ENCODE measurements at regions not wholly inside any gene's neighbourhood (a gene's known extent, or its start where the extent isn't known, plus 50 kb on each side); places are given as distances from the start of the nearest gene placed in this dataset.

DNA sequence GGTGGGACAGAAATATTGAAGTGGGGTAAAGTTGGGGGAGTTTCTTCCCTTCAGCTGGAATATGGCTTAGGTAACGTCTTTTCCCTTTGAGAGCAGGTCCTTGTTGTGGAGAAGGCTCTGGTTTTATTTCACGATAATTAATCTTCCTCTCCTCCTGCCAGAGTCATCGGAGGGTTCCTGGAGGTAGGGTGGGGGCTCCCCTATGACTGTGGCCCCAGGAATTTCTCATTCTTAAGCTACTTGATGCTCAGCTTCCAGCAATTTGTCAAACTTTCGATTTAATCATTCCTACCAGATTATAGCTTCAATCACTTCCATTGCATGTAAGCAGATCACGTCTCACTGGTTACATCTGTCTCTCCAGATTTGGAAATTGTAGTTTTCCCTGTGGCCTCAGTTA is 242.8 kb upstream of the PLET1 start:
- no peak for DNase-seq (ENCODE audit: low read depth)
- H3K4me3 ChIP-seq (ENCODE audit: low read length), result no peak overlapping the region
- TF ChIP-seq, protein P1, sequence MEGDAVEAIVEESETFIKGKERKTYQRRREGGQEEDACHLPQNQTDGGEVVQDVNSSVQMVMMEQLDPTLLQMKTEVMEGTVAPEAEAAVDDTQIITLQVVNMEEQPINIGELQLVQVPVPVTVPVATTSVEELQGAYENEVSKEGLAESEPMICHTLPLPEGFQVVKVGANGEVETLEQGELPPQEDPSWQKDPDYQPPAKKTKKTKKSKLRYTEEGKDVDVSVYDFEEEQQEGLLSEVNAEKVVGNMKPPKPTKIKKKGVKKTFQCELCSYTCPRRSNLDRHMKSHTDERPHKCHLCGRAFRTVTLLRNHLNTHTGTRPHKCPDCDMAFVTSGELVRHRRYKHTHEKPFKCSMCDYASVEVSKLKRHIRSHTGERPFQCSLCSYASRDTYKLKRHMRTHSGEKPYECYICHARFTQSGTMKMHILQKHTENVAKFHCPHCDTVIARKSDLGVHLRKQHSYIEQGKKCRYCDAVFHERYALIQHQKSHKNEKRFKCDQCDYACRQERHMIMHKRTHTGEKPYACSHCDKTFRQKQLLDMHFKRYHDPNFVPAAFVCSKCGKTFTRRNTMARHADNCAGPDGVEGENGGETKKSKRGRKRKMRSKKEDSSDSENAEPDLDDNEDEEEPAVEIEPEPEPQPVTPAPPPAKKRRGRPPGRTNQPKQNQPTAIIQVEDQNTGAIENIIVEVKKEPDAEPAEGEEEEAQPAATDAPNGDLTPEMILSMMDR (conservative IDR thresholded peaks at IDR 0.05; ENCODE audit: low read length), result no peak

DNA sequence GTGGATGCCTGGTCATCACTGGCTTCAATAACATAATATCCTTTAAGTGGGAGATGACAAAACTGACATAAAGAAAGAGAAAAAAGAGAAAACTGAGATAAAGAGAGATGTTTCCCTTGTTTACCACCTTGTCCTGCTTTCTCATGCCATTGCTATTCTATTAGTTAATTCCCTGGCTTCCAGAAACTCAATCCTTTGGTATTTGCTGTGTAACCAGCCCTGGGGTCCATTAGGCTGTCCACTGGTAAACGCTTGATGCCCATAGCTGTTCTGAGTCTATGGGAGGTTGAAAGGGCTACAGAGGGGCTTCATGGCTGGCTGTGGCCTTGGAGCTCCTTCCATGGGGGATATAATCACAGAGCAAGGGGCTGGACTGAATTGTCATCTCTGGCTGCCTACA is 243.4 kb upstream of the PLET1 start:
- H3K4me3 ChIP-seq (ENCODE audit: low read length), result no peak overlapping the region
- peak; percentile 41 for DNase-seq (ENCODE audit: low read depth)
- TF ChIP-seq, protein P1 (conservative IDR thresholded peaks at IDR 0.05; ENCODE audit: low read length), result no peak

DNA sequence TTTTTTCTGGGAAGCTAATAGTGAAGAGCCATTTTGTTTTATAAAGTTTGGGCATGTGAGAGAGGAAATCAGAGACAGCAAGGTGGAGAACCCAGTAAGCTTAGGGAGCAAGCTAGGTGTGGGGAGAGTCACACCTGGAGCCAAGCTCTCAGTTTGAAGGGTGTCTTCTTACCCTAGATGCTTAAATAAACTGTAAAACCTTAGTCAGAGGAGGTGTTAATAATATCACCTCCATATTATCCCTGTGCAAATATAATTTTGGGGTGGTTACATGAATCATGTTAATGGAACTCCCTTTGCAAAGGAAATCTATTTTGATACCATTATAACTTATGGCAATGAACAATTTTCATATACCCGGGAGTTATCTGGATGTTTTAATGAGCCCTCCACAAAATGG is 246.2 kb upstream of the PLET1 start:
- TF ChIP-seq, protein P1 (conservative IDR thresholded peaks at IDR 0.05; ENCODE audit: low read length), result no peak
- H3K4me3 ChIP-seq (ENCODE audit: low read length), result no peak overlapping the region
- DNase-seq (ENCODE audit: low read depth), result no peak

DNA sequence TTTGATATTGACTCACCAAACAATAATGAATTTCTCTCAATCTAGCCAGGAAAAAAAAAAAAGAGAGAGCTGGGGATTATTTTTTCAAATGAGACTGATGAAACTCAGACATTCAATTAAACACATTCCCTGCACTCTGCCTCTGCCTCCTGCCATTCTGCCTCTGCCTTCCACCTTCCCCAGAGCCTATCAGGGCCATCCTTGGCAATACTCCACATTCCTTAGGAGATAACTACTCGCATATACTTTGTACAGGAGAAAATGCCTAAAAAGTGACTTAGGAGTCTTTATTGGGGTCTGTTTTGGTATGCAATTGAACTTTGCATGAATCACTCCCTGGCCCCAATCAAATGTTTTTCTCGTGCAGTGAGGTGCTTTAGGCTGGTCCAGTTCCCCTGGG is 246.6 kb upstream of the PLET1 start:
- DNase-seq (ENCODE audit: low read depth), result no peak
- TF ChIP-seq, protein P1 (conservative IDR thresholded peaks at IDR 0.05; ENCODE audit: low read length), result no peak

DNA sequence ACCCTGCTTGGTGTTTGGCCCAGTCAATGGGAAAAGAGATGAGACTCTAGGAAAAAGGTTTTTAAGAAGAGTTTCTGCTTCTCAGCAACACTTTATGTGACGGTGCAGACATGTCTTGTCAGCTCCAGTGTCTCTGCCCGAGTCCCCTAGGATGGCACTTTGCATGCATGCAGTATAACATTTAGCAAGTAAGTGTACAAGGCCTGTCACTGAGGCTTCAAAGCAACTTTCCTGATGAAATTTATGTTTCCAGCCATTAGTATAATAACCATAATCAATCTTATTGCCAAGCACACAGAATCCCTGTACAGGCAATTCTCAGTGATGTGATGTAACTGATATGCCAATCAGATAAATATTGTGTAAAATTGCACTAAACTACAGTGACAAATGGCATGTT is 248.1 kb upstream of the PLET1 start:
- no peak for DNase-seq (ENCODE audit: low read depth)
- no peak overlapping the region for H3K4me3 ChIP-seq (ENCODE audit: low read length)
- TF ChIP-seq, protein P1 (conservative IDR thresholded peaks at IDR 0.05; ENCODE audit: low read length), result no peak

More for the DNA sequence above, 246.6 kb upstream of the PLET1 start:
- no peak overlapping the region for H3K4me3 ChIP-seq (ENCODE audit: low read length)

DNA sequence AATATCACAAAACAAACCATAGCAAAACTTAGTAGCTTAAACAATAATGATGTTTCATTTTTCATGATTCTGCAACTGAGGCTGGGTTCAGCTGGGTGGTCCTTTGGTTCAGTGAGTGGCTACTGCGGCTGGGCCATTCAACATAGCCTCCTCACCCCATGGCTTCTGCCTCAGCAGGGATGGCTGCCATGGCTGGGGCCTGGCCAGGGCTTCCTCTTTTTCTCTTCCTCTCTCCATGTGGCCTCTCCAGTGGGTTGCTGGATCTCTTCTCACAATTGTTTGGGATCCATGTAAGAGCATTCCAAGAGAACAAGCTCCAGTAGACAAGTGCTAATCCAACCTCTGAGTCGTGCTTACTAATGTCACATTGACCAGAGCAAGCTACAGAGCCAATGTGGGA is 248.6 kb upstream of the PLET1 start:
- no peak for DNase-seq (ENCODE audit: low read depth)
- no peak overlapping the region for H3K4me3 ChIP-seq (ENCODE audit: low read length)
- TF ChIP-seq, protein P1 (conservative IDR thresholded peaks at IDR 0.05; ENCODE audit: low read length), result no peak

DNA sequence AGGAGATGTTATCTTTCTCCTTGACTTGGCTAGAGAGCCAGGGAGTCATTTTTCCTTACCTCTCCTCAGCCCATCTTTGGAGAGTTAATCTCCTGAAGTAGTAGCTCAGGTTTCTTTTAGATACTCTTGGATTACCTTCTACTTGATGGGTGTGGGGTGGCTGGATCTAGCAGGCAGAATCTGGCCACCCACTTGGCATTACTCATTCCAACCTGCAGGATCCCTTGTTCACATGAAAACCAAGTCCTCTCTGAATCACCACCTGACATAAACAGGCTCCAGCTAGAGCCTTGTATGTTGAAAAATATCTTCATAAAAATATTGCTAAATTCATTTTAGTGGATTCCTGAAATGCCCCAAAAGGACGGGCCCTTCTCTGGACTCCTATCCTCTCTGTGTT is 250.6 kb upstream of the PLET1 start:
- no peak overlapping the region for H3K4me3 ChIP-seq (ENCODE audit: low read length)
- DNase-seq (ENCODE audit: low read depth), result no peak
- TF ChIP-seq, protein P1 (conservative IDR thresholded peaks at IDR 0.05; ENCODE audit: low read length), result no peak

All from AG10803 (cell line).